ENCODE measurements at regions not wholly inside any gene's neighbourhood (a gene's known extent, or its start where the extent isn't known, plus 50 kb on each side); places are given as distances from the start of the nearest gene placed in this dataset.
"Not testable (repeated sequence)": the region's sequence is repeated elsewhere in the genome, so short reads cannot be mapped to it uniquely, and the experiment has no call there.

- no peak for DNase-seq
These were observed 51.1 kb upstream of the EGFL7 start for GRCh38 chr9:136611606-136612005.

- DNase-seq = no peak
These were observed 51.6 kb upstream of the EGFL7 start for GRCh38 chr9:136611119-136611518.

GRCh38 chr9:136610426-136610825 lies 52.3 kb upstream of the EGFL7 start:
- DNase-seq = no peak

- DNase-seq = no peak
These were observed 52.8 kb upstream of the EGFL7 start for GRCh38 chr9:136609838-136610311.

- DNase-seq = no peak
These were observed 53.6 kb upstream of the EGFL7 start for GRCh38 chr9:136609160-136609475.

- DNase-seq = no peak
These were observed 54.2 kb upstream of the EGFL7 start for GRCh38 chr9:136608348-136609159.

DNA sequence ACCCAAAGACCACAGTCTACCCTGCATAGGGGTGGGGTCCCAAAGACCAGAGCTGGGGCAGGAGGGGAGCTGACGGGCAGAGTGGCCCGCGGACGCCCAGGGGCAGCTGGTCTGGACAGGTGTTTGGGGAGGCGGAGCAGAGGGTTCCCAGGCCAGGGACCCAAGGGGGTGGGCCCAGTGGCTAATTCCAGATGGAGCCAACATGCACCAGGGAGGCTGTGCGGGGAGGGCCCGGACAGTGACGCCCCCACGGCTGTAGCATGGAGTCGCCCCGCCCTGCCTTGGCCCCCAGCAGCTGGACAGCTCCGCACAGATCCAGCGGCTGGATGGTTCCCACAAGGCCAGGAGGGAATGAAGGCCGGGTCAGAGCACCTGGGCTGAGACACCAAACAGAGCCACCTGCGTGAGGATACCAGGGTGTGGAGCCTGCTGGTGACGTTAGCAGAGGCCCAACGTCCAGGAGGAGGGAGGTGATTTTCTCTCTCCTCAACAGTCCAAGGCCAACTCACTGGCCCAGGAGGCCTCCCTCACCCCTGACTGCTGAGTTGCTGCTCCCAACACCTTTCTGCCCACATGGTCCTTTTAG lies 55.3 kb upstream of the EGFL7 start:
- DNase-seq = no peak

DNA sequence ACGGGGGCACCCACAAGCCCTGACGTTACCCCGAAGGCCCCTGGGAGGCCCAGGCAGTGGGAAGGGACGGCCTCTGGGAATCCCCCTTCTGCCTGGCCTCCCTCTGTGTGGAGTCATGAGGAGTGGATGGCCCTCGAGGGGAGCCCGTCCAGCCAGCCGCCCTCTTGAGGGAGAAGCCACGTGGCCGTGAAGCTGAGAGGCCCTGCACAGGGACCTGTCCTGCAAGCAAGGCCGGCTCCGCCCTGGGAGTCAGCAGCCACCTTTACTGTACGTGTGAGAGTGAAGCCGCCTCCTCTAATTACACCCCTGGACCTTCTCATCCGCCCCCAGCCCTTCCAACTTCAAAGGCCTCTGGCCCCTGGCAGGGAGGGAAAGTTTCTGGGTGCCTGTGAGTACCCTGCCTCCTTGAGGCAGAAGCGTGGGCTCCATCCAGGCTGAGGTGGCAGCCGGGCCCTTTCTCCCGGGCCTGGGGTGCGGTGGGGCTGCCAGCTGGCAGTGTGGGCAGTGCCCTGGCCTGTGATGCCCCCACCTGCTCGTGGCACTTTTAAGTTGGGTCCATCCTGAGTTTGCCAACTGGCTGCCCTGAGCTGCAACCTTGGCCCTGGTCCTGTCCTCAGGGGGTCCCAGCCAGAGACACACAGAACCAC lies 55.9 kb upstream of the EGFL7 start:
- DNase-seq = no peak

DNA sequence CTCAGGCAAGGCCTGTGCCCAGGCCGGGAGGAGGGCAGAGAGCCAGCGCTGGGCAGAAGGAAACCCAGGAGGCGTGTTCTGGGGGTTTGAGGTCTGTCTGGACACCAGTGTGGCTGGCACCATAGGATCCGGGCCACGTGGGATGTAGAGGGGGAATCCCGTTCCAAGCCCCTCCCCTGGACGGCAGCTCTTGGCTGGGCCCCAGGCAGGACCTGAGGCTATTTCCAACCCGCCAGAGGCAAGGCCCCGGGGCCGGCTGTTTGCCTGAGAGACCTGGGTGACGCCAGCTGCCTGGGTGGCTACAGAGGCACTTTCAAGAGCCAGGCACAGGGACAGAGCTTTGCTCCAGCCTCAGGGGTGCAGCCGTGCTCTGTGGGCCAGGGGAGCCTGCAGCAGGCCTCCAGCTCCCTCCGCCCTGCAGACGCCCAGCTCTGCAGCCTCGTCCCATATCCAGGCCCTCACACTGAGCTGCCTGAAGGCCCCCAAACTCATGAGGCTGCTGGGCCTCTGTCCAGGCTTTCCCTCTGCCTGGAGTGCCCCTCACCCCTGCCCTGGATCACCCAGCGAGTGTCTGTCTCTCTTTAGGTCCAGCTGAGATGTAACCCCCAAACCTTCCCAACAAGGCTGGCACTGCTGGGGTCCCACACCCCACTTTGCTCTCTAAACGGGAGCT lies 56.6 kb upstream of the EGFL7 start:
- DNase-seq = peak; percentile 65

GRCh38 chr9:136604823-136605525 lies 57.7 kb upstream of the EGFL7 start:
- DNase-seq = no peak

DNA sequence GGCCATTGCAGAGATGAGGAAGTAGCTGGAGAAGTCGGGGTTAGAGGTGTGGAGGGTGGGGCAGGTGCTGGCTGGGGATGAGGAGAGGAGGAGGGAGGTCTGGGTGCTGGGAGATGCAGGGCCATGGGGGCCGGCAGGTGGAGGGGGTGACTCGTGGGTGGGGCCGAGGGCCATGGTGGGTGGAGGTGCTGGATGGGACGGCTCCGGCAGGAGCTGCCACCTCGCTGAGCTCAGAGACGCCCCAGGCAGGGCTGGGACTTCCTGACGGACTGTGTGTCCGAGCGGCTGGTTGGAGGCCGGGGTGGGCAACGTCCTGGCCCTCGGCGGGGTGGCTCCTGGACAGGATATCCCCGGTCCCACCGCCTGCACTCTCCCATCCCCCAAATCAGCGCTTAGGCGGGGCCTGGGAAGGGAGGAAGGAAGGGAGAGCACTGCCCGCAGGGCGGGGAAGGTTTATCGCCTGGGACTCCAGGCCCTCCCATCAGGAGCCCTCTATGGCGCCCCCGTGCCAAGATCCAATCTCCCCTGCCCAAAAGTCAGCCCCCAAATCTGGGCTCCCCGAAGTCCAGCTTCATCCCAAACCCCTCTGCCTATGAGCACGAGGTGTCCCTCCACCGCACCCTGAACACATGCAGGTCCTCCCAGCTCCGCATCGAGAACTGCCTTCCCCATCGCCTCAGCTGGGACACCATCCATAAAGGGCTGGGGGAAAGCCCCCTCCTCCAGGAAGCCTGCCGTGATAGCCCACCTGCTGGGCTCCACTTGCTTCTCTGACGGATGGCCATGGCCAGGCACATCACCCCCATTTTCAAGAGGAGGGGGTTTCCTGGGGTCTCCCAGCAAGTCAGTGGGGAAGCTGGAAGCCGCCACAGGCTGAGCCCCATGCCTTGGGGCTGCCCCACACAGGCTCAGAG lies 58.3 kb upstream of the NOTCH1 start:
- no peak for DNase-seq

- DNase-seq = no peak
These were observed 57.4 kb upstream of the NOTCH1 start for GRCh38 chr9:136603216-136603615.

GRCh38 chr9:136602193-136602885 lies 56.5 kb upstream of the NOTCH1 start:
- DNase-seq = no peak

DNA sequence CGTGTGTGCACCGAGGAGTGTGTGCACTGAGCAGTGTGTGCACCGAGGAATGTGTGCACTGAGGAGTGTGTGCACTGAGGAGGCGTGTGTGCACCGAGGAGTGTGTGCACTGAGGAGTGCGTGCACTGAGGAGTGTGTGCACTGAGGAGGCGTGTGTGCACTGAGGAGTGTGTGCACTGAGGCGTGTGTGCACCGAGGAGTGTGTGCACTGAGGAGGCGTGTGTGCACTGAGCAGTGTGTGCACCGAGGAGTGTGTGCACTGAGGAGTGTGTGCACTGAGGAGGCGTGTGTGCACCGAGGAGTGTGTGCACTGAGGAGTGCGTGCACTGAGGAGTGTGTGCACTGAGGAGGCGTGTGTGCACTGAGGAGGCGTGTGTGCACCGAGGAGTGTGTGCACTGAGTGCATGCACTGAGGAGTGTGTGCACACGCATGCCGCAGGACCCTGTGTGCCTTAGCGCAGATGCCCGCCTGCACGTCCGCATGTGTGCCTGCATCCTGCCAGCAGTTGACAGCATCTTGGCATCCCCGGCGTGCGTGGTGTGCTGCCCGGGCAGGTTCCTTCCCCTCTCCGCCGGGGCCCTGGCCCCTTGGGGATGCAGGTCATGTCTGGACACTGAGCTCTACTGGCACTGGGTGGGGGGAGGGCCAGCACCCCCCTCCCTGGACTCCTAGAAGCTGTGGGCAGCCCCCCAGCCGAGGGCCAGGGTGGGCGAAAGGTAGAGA lies 55.6 kb upstream of the NOTCH1 start:
- DNase-seq = not testable (repeated sequence)

DNA sequence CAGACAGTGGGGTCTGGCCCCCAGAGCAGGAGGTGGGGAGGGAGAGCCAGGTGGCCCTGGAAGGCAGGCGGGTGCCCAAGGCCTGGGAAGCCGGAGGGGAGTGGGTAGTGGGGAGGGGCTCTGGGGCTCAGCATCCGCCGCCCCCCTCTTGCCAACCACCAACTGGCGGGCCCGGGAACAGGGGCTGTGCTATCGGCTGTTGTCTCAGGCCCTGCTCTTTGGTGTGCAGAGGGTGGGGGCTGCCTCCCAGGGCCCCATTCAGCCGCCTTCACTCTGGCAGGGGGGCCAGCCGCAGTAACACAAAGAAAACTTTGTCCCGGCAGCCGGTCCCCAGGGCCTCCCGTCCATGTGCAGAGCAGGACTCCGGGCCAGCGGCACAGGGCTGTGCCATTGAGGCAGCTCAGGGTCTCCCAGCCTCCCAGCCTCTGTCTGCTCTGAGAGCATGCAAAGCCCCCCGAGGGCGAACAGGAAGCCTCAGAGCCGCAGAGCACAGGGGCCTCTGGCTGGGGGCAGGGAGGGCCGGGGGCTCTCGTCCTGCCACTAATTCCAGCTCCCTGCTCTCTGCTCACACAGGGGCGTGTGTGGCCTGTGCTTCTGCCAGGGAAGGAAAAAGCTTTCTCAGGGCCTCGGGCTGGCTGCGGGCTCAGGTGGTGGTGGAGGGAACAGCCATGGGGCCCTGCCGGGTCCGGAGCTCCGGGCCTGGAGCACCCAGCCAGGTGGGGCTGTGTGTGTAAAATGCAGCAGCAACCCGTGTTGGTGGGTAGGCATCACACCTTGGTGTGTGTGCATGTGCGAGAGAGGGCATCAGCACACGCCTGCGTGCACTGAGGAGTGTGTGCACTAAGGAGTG lies 54.2 kb upstream of the NOTCH1 start:
- DNase-seq = no peak

DNA sequence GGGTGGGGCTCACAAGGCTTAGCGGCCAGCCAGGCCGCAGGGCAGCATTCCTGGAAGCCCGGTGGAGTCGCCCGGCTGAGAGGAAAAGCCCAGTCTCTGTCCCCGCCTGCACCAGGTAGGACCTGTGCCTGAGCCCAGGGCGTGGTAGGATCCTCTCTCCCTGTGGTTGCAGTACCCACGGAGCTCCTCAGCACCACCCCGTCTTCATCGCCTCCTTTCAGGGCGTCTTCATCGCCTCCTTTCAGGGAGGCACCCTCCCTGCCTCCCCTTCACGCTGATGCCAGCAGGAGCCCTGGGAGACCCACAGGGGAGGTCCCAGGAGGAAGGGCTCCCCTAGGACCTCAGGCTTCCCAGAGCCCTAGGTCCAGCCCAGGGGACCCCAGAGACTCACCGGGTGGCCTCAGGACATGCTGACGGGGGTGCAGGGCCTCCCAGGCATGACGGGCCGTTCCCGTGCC lies 53.3 kb upstream of the NOTCH1 start:
- DNase-seq = no peak

DNA sequence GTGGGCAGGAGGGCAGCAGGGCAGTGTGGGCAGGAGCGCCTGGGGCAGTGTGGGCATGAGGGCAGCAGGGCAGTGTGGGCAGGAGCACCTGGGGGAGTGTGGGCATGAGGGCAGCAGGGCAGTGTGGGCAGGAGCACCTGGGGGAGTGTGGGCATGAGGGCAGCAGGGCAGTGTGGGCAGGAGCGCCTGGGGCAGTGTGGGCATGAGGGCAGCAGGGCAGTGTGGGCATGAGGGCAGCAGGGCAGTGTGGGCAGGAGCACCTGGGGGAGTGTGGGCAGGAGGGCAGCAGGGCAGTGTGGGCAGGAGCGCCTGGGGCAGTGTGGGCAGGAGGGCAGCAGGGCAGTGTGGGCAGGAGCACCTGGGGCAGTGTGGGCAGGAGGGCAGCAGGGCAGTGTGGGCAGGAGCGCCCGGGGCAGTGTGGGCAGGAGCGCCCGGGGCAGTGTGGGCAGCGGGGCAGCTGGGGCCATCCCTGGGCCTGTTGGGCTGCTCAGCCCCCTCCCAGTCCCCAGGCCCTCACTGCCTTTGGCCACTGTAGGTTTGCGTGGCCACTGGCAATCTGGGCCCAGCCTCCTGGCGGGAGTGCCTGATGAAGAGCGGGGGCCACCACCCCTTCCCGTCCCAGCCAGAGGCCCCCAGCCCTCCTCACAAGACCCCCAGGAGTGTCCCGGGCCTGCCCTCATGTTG lies 52.7 kb upstream of the NOTCH1 start:
- DNase-seq = not testable (repeated sequence)

DNA sequence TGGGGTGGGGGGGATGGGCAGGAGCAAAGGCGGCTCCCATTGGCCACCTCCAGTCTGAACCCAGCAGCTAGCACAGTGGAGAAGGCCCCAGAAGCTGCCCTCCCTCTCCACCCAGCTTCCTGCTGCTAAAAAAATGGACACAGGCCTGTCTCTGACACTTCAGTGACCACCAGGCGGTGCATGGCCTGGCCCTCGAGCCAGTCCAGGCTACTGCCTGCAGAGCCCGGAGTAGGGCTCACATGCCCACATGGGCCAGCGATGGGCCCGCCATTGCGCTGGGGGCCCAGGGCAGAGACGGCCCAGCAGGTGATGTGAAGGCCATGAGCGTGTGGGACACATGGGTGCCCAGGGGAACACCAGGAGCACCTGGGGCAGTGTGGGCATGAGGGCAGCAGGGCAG lies 52.1 kb upstream of the NOTCH1 start:
- no peak for DNase-seq

Measured in right hindlimb (tissue), 1 donor.